IMR-90 (cell line): ENCODE measurements at regions not wholly inside any gene's neighbourhood (a gene's known extent, or its start where the extent isn't known, plus 50 kb on each side); places are given as distances from the start of the nearest gene placed in this dataset.

ENCODE experiments used
- ATAC-seq: fragments of 200-7000 bp; cut with Tn5 transposase; 2 replicates; pipeline ENCODE4 v1.9.1; 2020; ENCODE audit warnings: low read depth, mild to moderate bottlenecking, moderate library complexity
- BruUV-seq: library from RNA; stranded (reverse); fragments of 400-500 nt; replicated peaks from 2 replicates; lab custom pipeline; 2021; lab: Mats Ljungman, UMichigan
- CTCF ChIA-PET: fragments of 300-600 bp; formaldehyde crosslinking; extraction: SDS; loops from one replicate; lab custom pipeline; 2021; ENCODE audit warnings: antibody characterized with exemption; lab: Yijun Ruan, JAX
- POLR2A ChIA-PET: fragments of 300-600 bp; sonication (Branson Sonifier 250); formaldehyde crosslinking; loops from one replicate; lab custom pipeline; 2022; ENCODE audit warnings: antibody characterized with exemption; ENCODE audit not compliant: unreplicated experiment; lab: Charles Lee
- DNase-seq: peaks from one replicate; pipeline ENCODE4 v3.0.0; 2013
- H2AFZ ChIP-seq: replicated peaks from 2 replicates; pipeline ENCODE3; 2013; ENCODE audit warnings: low read length, mild to moderate bottlenecking; ENCODE audit not compliant: poor library complexity
- H2AK5ac ChIP-seq: 2 replicates; pipeline ENCODE4 v1.6.1; 2013; ENCODE audit warnings: low read depth, low read length, inconsistent platforms
- H2AK9ac ChIP-seq: replicated peaks from 2 replicates; pipeline ENCODE3; 2013; ENCODE audit warnings: mild to moderate bottlenecking, low read depth, low read length, moderate library complexity; ENCODE audit not compliant: poor library complexity
- H2BK120ac ChIP-seq: 2 replicates; pipeline ENCODE4 v1.6.1; 2013; ENCODE audit warnings: low read depth, low read length, inconsistent platforms
- H2BK15ac ChIP-seq: 3 replicates; pipeline ENCODE4 v1.6.1; 2013; ENCODE audit warnings: low read depth, low read length, inconsistent platforms
- H2BK20ac ChIP-seq: 2 replicates; pipeline ENCODE4 v1.6.1; 2013; ENCODE audit warnings: low read depth, mild to moderate bottlenecking, inconsistent platforms, low read length, moderate library complexity
- H2BK5ac ChIP-seq: 2 replicates; pipeline ENCODE4 v1.6.1; 2013; ENCODE audit warnings: mild to moderate bottlenecking, low read depth, low read length, inconsistent platforms; ENCODE audit not compliant: poor library complexity, severe bottlenecking
- H3K14ac ChIP-seq: replicated peaks from 2 replicates; pipeline ENCODE4 v1.6.1; 2013; ENCODE audit warnings: low read depth, low read length, inconsistent platforms
- H3K18ac ChIP-seq: 2 replicates; pipeline ENCODE4 v1.6.1; 2013; ENCODE audit warnings: low read depth, low read length, control low read depth
- H3K23ac ChIP-seq: 2 replicates; pipeline ENCODE4 v1.6.1; 2013; ENCODE audit warnings: low read depth, low read length, inconsistent platforms
- H3K27ac ChIP-seq: 2 replicates; pipeline ENCODE4 v1.5.1; 2013; ENCODE audit warnings: mild to moderate bottlenecking, control low read depth, low read length; ENCODE audit not compliant: insufficient read depth
- H3K27me3 ChIP-seq: 2 replicates; pipeline ENCODE4 v1.6.1; 2013; ENCODE audit warnings: low read length; ENCODE audit not compliant: control insufficient read depth, insufficient read depth
- H3K36me3 ChIP-seq: 2 replicates; pipeline ENCODE4 v1.6.1; 2013; ENCODE audit warnings: low read length, mixed read lengths; ENCODE audit not compliant: control insufficient read depth, insufficient read depth
- H3K4ac ChIP-seq: 2 replicates; pipeline ENCODE4 v1.6.1; 2013; ENCODE audit warnings: low read depth, low read length, inconsistent platforms
- H3K4me1 ChIP-seq: 2 replicates; pipeline ENCODE4 v1.6.1; 2013; ENCODE audit warnings: low read length, mixed read lengths; ENCODE audit not compliant: control insufficient read depth, insufficient read depth
- H3K4me2 ChIP-seq: 2 replicates; pipeline ENCODE4 v1.6.1; 2013; ENCODE audit warnings: low read depth, mild to moderate bottlenecking, control low read depth, low read length, moderate library complexity
- H3K4me3 ChIP-seq: 2 replicates; pipeline ENCODE4 v1.5.1; 2013; ENCODE audit warnings: low read depth, mild to moderate bottlenecking, control low read depth, low read length, moderate library complexity; ENCODE audit not compliant: insufficient read depth
- H3K56ac ChIP-seq: 2 replicates; pipeline ENCODE4 v1.6.1; 2013; ENCODE audit warnings: low read length, inconsistent platforms; ENCODE audit not compliant: insufficient read depth; ENCODE audit errors: extremely low read depth
- H3K79me1 ChIP-seq, 2 experiments: 2 replicates each; pipeline ENCODE4 v1.6.1; 2013; ENCODE audit warnings: low read length in 2 of 2, inconsistent platforms in 1 of 2, low read depth in 1 of 2
- H3K9ac ChIP-seq: 2 replicates; pipeline ENCODE4 v1.6.1; 2013; ENCODE audit warnings: low read depth, low read length, control low read depth
- H3K9me1 ChIP-seq: 2 replicates; pipeline ENCODE4 v1.6.1; 2013; ENCODE audit warnings: low read length, inconsistent platforms; ENCODE audit not compliant: insufficient read depth
- H3K9me3 ChIP-seq: 2 replicates; pipeline ENCODE4 v1.6.1; 2013; ENCODE audit warnings: low read length; ENCODE audit not compliant: control insufficient read depth, insufficient read depth
- H4K20me1 ChIP-seq: 2 replicates; pipeline ENCODE4 v1.6.1; 2013; ENCODE audit warnings: low read length, inconsistent platforms; ENCODE audit not compliant: insufficient read depth
- H4K5ac ChIP-seq: 2 replicates; pipeline ENCODE4 v1.6.1; 2013; ENCODE audit warnings: mild to moderate bottlenecking, low read depth, low read length, control low read depth
- H4K8ac ChIP-seq, 2 experiments: 2 replicates each; pipeline ENCODE4 v1.6.1; 2013; ENCODE audit warnings: low read depth in 2 of 2, low read length in 2 of 2, control low read depth in 1 of 2, inconsistent platforms in 1 of 2
- H4K91ac ChIP-seq: 2 replicates; pipeline ENCODE4 v1.6.1; 2013; ENCODE audit warnings: low read depth, low read length, inconsistent platforms; ENCODE audit not compliant: insufficient read depth
- FOS ChIP-seq: fragments of 150-350 bp; IDR thresholded peaks from 2 replicates; pipeline ENCODE4 v1.6.1; 2016; ENCODE audit warnings: low read depth, low read length
- RCOR1 ChIP-seq: IDR thresholded peaks from 2 replicates; pipeline ENCODE4 v1.6.1; 2012; ENCODE audit warnings: mild to moderate bottlenecking, low read length, improper control_type of control experiment; ENCODE audit not compliant: insufficient replicate concordance
- USF2 ChIP-seq: fragments of 150-350 bp; IDR thresholded peaks from 2 replicates; pipeline ENCODE4 v1.6.1; 2017; ENCODE audit warnings: mild to moderate bottlenecking, antibody characterized with exemption, low read length, low read depth
- WGBS, 2 experiments: methylation state at CpG; one replicate each; pipeline versions ENCODE4 v1.1.5 to v1.1.7; 2013; ENCODE audit warnings: missing lambda C conversion rate in 2 of 2; ENCODE audit not compliant: insufficient read length in 1 of 2; ENCODE audit errors: extremely low coverage in 2 of 2; 5-methylcytosine and 5-hydroxymethylcytosine counted together
- dilution Hi-C: fragments of 300-500 bp; cut with HindIII; formaldehyde crosslinking; loops from one replicate; pipeline ENCODE4 v1.14.3; 2018; ENCODE audit warnings: low sequenced_read_pairs; ENCODE audit not compliant: unreplicated experiment
- in situ Hi-C: fragments of 300-500 bp; cut with MboI; formaldehyde crosslinking; loops from 3 replicates; pipeline ENCODE4 v1.14.3; 2019; ENCODE audit warnings: low sequenced_read_pairs, inconsistent platforms, mixed read lengths
- intact Hi-C: fragments of 100-400 bp; cut with micrococcal nuclease; formaldehyde crosslinking; loops from 2 replicates; pipeline ENCODE4 v1.10.0; 2022

- CTCF ChIA-PET: no interaction called here
- Histone ChIP-seq H4K8ac (no peak overlapping the region), H3K23ac (no peak overlapping the region)
These were observed 448.2 kb downstream of the EDEM1 start for GRCh38 chr3:5635746-5636145.

More at GRCh38 chr3:5635746-5636145, 448.2 kb downstream of the EDEM1 start:
- Histone ChIP-seq H3K27me3 (no peaks in the 10 kb centered on the region), H2BK20ac (no peak overlapping the region), H3K18ac (no peak overlapping the region), H2BK120ac (no peak overlapping the region), H3K4ac (no peak overlapping the region), H3K9me3 (peaks cover 17% of the 10 kb centered on the region), H2BK5ac (no peak overlapping the region), H3K4me1 (no peaks in the 10 kb centered on the region), H2BK15ac (no peak overlapping the region), H4K5ac (no peak overlapping the region), H3K4me2 (no peak overlapping the region), H2AFZ (no peak overlapping the region), H4K20me1 (no peaks in the 10 kb centered on the region), H3K36me3 (no peaks in the 10 kb centered on the region), H4K91ac (no peak overlapping the region), H3K79me1 (no peaks in the 10 kb centered on the region), H3K14ac (no peak overlapping the region), H3K56ac (no peak overlapping the region), H2AK5ac (no peak overlapping the region), H3K9me1 (no peaks in the 10 kb centered on the region), H3K9ac (no peak overlapping the region), H3K27ac (no peak overlapping the region), H3K4me3 (no peak overlapping the region), H2AK9ac (no peak overlapping the region)
- TF ChIP-seq FOS: no peak
- no peak for TF ChIP-seq RCOR1
- no peak for TF ChIP-seq USF2
- no TSS peak for BruUV-seq
- in situ Hi-C loops (no loop called here), intact Hi-C loops (no loop called here), dilution Hi-C loops (no loop called here)
- DNase-seq (no peak), ATAC-seq (no peak)
- POLR2A ChIA-PET: no interaction called here
- WGBS, 2 experiments: no CpG with 5 or more reads among the region's 2 CpGs
